Endothelial cell of hepatic sinusoid (primary cell): ENCODE measurements at regions not wholly inside any gene's neighbourhood (a gene's known extent, or its start where the extent isn't known, plus 50 kb on each side); places are given as distances from the start of the nearest gene placed in this dataset.
"Not testable (repeated sequence)": the region's sequence is repeated elsewhere in the genome, so short reads cannot be mapped to it uniquely, and the experiment has no call there.

Experiments used
- in situ Hi-C: cut with HindIII; loops from 2 replicates; pipeline ENCODE4 v1.10.0; 2017; ENCODE audit warnings: low sequenced_read_pairs

DNA sequence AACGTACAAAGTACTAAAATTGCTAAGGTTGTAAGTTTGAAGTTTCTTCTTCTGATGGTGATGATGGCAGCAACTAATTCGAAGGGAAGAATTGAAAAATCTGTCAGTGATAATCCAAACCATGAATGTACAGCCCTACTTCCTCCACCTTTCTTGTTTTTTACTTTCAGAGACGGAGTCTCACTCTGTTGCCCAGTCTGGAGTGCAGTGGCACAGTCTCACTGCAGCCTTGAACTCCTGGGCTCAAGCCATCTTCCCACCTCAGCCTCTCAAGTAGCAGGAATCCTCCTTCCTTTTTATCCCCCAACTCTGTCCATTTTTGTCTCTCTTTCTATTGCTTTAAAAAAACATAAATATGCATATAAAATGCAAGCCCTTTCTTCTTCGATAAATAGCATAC lies 112.3 kb upstream of the SOX21 start:
- in situ Hi-C loops: no loop called here

DNA sequence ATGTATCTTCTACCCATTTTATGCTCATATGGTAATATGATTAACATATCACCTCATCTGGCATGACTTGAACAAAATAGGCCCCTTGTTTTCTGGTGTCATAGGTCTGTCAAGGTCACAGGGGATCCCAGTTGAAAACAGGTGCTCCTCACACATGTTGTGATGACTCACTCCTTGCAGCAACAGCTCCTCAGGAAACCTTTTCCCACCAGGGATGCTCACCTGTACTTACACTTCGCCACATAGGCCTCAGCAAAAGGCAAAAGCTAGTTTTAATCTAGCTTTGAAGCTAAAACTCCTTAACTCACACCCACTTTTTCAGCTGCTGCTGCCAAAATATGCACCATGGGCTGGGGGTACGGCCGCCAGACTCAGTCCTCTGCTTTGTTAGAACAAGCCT lies 110.0 kb upstream of the SOX21 start:
- in situ Hi-C loops: no loop called here

- in situ Hi-C loops: no loop called here
Observed at GRCh38 chr13:94816256-94816655, 103.9 kb upstream of the SOX21 start.

DNA sequence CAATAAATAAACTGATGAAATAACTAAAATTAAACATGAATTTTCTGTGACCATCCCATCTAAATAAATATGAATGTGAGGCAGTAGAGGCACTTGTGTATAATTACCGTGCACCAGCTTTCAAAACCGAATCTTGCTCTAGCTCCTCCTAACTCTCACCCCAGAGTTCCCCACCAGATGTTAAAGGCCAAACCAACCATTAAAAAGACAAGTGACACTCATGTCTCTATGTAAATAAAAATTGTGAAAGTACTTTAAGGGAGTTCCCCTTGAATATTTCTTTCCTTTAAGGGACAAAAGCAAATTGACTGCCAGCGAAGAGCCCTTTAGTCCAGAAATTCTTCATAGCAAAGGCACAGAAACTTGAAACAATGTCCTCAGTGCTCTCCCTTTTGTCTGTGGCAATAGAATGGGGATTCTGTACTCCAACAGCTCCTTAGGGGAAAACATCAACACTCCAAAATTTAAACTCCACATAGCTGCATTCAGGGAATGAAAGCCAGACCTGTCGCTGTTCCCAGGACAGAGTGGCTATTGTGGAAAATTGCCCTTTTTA lies 101.7 kb upstream of the SOX21 start:
- in situ Hi-C loops: no loop called here

DNA sequence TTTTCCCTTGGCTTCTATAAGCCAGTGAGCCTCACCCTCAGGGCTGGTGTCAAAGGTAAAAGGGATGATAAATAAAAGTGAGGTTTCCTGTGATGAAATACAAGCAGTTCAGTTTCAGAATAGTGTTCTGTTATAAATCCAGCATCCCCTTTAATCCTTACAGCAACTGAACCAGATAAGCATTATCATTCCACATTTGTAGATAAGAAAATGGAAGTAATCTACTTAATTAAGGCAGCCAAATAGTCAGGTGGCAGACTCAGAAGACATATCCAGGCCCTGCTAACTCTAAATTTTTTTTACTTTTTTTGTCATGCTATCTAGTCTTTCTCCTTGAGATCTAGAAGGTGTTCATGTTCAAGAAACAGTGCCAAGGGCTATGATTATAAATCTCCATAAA lies 99.4 kb upstream of the SOX21 start:
- in situ Hi-C loops: no loop called here

DNA sequence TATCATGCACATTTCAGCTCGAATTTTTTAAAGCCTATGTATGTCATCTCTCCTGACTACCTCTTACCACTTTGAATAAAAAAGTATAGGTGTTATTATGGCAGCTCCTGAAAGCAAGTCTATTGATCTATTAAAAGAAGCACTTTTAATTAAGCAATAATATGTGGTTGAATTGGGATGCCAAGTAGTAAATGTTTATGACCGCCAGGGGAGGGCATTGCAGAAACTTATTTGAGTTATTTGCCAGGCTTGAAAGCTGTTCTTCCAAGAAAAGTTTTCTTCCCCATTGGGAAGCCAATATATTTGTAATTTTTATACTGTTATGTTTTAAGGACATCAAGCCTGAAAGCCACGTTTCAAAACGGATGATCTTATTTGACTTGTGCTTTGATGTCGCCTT lies 88.1 kb upstream of the SOX21 start:
- in situ Hi-C loops: no loop called here

DNA sequence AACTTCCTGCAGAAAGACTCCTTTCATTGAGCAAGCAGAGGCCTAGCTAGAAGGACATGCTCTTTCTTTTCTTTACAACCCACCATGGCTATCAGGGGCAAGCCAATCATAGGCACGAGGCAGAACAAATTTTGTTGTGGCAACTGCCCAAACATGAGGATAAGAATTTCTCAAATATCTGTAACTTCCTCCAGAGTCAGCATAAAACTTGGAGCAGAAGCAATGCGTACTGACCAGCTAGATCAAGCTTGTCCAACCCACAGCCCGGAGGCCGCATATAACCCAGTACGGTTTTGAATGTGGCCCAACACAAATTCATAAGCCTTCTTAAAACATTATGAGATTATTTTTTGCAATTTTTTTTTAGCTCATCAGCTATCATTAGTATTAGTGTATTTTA lies 87.0 kb upstream of the SOX21 start:
- in situ Hi-C loops: no loop called here

GRCh38 chr13:94798738-94799137 lies 86.4 kb upstream of the SOX21 start:
- in situ Hi-C loops: no loop called here

- in situ Hi-C loops: no loop called here
Observed at GRCh38 chr13:94795292-94795691, 82.9 kb upstream of the SOX21 start.

- in situ Hi-C loops: not testable (repeated sequence)
Observed at GRCh38 chr13:94786246-94786645, 73.9 kb upstream of the SOX21 start.

DNA sequence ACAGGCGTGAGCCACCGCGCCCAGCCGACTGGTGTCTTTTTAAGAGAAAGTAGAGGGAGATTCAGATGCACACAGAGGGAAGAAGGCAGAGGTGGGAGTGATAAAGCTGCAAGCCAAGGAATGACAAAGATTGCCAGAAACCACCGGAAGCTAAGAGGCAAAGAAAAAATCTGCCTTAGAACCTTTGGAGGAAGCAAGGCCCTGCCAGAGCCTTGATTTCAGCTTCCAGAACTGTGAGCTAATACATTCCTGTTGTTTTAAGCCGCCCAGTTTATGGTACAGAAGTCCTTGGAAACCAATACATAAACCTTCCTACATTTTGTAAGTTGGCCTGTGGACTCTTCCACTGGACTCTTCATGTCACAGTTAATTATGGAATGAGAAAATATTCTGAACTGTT lies 71.7 kb upstream of the SOX21 start:
- in situ Hi-C loops: no loop called here

- in situ Hi-C loops: no loop called here
Observed at GRCh38 chr13:94783489-94783888, 71.1 kb upstream of the SOX21 start.

DNA sequence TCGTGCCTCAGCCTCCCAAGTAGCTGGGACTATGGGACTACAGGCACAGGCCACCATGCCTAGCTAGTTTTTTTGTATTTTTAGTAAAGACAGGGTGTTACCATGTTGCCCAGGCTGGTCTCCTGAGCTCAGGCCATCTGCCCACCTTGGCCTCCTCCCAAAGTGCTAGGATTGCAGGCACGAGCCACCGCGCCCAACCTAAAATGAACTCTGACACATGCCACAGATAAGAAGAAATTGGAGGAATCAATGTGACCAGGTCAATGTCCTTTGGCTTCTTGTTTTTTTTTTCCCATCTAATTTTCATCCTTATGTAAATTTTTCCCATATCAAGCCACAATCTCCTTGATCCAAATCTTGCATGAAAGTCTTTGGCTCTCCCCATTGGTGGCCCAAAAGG lies 68.1 kb upstream of the SOX21 start:
- in situ Hi-C loops: no loop called here

- in situ Hi-C loops: no loop called here
Observed at GRCh38 chr13:94778986-94779385, 66.6 kb upstream of the SOX21 start.

DNA sequence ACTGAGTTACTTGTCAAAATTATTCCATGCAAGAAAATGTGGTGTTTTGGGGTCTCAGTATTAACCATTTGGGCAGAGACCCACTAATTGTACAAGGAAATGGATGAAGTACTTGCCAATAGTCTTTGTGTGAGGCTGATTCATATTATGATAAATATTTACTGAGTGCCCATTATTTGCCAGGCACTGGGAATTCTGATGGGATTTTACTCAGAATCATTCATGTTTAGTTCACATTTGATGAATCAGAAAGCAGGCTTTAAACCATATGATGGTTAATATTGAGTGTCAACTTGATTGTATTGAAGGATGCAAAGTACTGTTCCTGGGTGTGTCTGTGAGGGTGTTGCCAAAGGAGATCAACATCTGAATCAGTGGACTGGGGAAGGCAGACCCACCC lies 66.2 kb upstream of the SOX21 start:
- in situ Hi-C loops: no loop called here

GRCh38 chr13:94776956-94777355 lies 64.6 kb upstream of the SOX21 start:
- in situ Hi-C loops: no loop called here

DNA sequence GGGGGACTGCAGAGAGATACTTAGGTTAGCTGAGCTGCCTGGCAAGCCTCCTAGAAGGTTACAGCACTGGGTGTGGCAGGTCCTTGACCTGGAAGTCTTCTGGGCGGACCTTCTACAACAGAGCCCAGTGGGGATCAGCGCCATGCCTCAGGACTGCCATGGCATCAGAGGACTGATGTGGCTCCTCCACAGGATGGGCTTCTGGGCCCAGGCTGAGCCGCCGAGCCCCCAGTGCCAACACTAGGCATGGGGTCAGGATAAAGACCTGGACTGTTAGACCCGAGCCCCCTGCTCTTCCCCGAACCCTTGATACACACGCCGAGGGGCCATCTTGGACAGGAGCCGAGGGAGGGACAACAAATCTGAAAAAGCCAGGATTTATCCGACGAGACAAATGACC lies 64.0 kb upstream of the SOX21 start:
- in situ Hi-C loops: no loop called here

GRCh38 chr13:94765814-94766213 lies 53.5 kb upstream of the SOX21 start:
- in situ Hi-C loops: no loop called here

GRCh38 chr13:94764576-94765321 lies 52.4 kb upstream of the SOX21 start:
- in situ Hi-C loops: no loop called here
